ENCODE measurements at regions not wholly inside any gene's neighbourhood (a gene's known extent, or its start where the extent isn't known, plus 50 kb on each side); places are given as distances from the start of the nearest gene placed in this dataset.

GRCh38 chr5:29077451-29077850 is 2039.1 kb upstream of the CDH9 start:
- DNase-seq (ENCODE audit: low read depth in 1 of 2, low spot score in 1 of 2), result no peak
- no peak for TF ChIP-seq GABPA (IDR thresholded peaks at IDR 0.05; ENCODE audit: low read depth)
- Histone ChIP-seq H3K27ac (replicated peaks) (no peak overlapping the region), H3K4me3 (replicated peaks; ENCODE audit: insufficient read depth, low read length) (no peak overlapping the region), H3K27me3 (ENCODE audit: insufficient read depth, poor library complexity, severe bottlenecking) (no peaks in the 10 kb centered on the region)

GRCh38 chr5:29069104-29069402 is 2030.7 kb upstream of the CDH9 start:
- Histone ChIP-seq H3K27ac (replicated peaks) (no peak overlapping the region), H3K27me3 (ENCODE audit: insufficient read depth, poor library complexity, severe bottlenecking) (no peaks in the 10 kb centered on the region), H3K4me3 (replicated peaks; ENCODE audit: insufficient read depth, low read length) (no peak overlapping the region)
- TF ChIP-seq CTCF (IDR thresholded peaks at IDR 0.05; ENCODE audit: insufficient read depth, low read length) (no peak), POLR2AphosphoS5 (IDR thresholded peaks at IDR 0.05; ENCODE audit: low read depth) (no peak), SPI1 (IDR thresholded peaks at IDR 0.05; ENCODE audit: borderline replicate concordance, low read depth) (no peak), REST (IDR thresholded peaks at IDR 0.05; ENCODE audit: insufficient replicate concordance, low read depth) (no peak), GABPA (IDR thresholded peaks at IDR 0.05; ENCODE audit: low read depth) (no peak)
- DNase-seq (ENCODE audit: low read depth in 1 of 2, low spot score in 1 of 2), result no peak

GRCh38 chr5:29061381-29061780 is 2023.0 kb upstream of the CDH9 start:
- Histone ChIP-seq H3K4me3 (replicated peaks; ENCODE audit: insufficient read depth, low read length) (no peak overlapping the region), H3K27ac (replicated peaks) (no peak overlapping the region), H3K27me3 (ENCODE audit: insufficient read depth, poor library complexity, severe bottlenecking) (no peaks in the 10 kb centered on the region)
- no peak for TF ChIP-seq CTCF (IDR thresholded peaks at IDR 0.05; ENCODE audit: insufficient read depth, low read length)
- no peak for TF ChIP-seq REST (IDR thresholded peaks at IDR 0.05; ENCODE audit: insufficient replicate concordance, low read depth)
- no peak for TF ChIP-seq GABPA (IDR thresholded peaks at IDR 0.05; ENCODE audit: low read depth)
- no peak for DNase-seq (ENCODE audit: low read depth in 1 of 2, low spot score in 1 of 2)

- no peaks in the 10 kb centered on the region for H3K27me3 ChIP-seq (ENCODE audit: insufficient read depth, poor library complexity, severe bottlenecking)
- DNase-seq (ENCODE audit: low read depth in 1 of 2, low spot score in 1 of 2), result no peak
- H3K4me3 ChIP-seq (replicated peaks; ENCODE audit: insufficient read depth, low read length), result no peak overlapping the region
- H3K27ac ChIP-seq (replicated peaks), result no peak overlapping the region
- no peak for TF ChIP-seq GABPA (IDR thresholded peaks at IDR 0.05; ENCODE audit: low read depth)
- no peak for TF ChIP-seq POLR2AphosphoS5 (IDR thresholded peaks at IDR 0.05; ENCODE audit: low read depth)
- no peak for TF ChIP-seq CTCF (IDR thresholded peaks at IDR 0.05; ENCODE audit: insufficient read depth, low read length)
- TF ChIP-seq SPI1 (IDR thresholded peaks at IDR 0.05; ENCODE audit: borderline replicate concordance, low read depth), result no peak
- no peak for TF ChIP-seq REST (IDR thresholded peaks at IDR 0.05; ENCODE audit: insufficient replicate concordance, low read depth)
These were observed 2016.3 kb upstream of the CDH9 start for GRCh38 chr5:29054694-29055093.

Measured in HL-60 (cell line).